CD4-positive, alpha-beta T cell (primary cell): ENCODE measurements at regions not wholly inside any gene's neighbourhood (a gene's known extent, or its start where the extent isn't known, plus 50 kb on each side); places are given as distances from the start of the nearest gene placed in this dataset.
A peak's percentile ranks its signal among the peaks of the same experiment; 100 is the strongest.

ENCODE experiments used
- ATAC-seq: fragments of 200-7000 bp; cut with Tn5 transposase; one replicate; pipeline ENCODE4 v1.10.0; 2022; ENCODE audit warnings: mild to moderate bottlenecking; ENCODE audit not compliant: poor library complexity
- CTCF ChIA-PET: fragments of 350-600 bp; sonication (Branson Sonifier 250); formaldehyde crosslinking; loops from one replicate; lab custom pipeline; 2021; ENCODE audit warnings: antibody characterized with exemption, inconsistent platforms; lab: Charles Lee
- POLR2A ChIA-PET: fragments of 350-600 bp; sonication (Branson Sonifier 250); formaldehyde crosslinking; loops from one replicate; lab custom pipeline; 2021; ENCODE audit warnings: antibody characterized with exemption, inconsistent platforms; lab: Charles Lee
- DNase-seq, 14 experiments: peaks; one replicate each; pipeline ENCODE4 v3.0.0-alpha.2; 2013 to 2020; ENCODE audit warnings: mixed read lengths in 2 of 14
- H3K27ac ChIP-seq, 2 donors: one replicate each; pipeline versions ENCODE4 v1.5.1 to v1.7.0; 2013; ENCODE audit warnings: low read length in 2 of 2, low read depth in 1 of 2, mild to moderate bottlenecking in 1 of 2
- H3K27me3 ChIP-seq, 2 experiments: 1 replicate in 1 of 2; 2 replicates in 1 of 2; pipeline versions ENCODE4 v1.6.1 to v1.7.0; 2013; ENCODE audit warnings: low read length in 2 of 2, control low read depth in 1 of 2, mild to moderate bottlenecking in 1 of 2, moderate library complexity in 1 of 2; ENCODE audit not compliant: insufficient read depth in 2 of 2, control insufficient read depth in 1 of 2
- H3K36me3 ChIP-seq: one replicate; pipeline ENCODE4 v1.6.1; 2013; ENCODE audit warnings: low read length, control low read depth; ENCODE audit not compliant: insufficient read depth
- H3K4me1 ChIP-seq: one replicate; pipeline ENCODE4 v1.6.1; 2013; ENCODE audit warnings: low read length, control low read depth; ENCODE audit not compliant: insufficient read depth
- H3K4me3 ChIP-seq: one replicate; pipeline ENCODE4 v1.5.1; 2013; ENCODE audit warnings: mild to moderate bottlenecking, low read length, moderate library complexity
- H3K9me3 ChIP-seq, 2 experiments: 1 replicate in 1 of 2; 2 replicates in 1 of 2; pipeline versions ENCODE4 v1.6.1 to v1.7.0; 2013; ENCODE audit warnings: low read length in 2 of 2, mild to moderate bottlenecking in 2 of 2, control low read depth in 1 of 2, moderate library complexity in 1 of 2; ENCODE audit not compliant: control insufficient read depth in 1 of 2, insufficient read depth in 1 of 2
- H3K27ac Mint-ChIP-seq: one replicate; pipeline ENCODE4 v1.8.0; 2020; ENCODE audit warnings: mixed read lengths
- H3K27me3 Mint-ChIP-seq: one replicate; pipeline ENCODE4 v1.8.0; 2021; ENCODE audit warnings: mixed read lengths
- H3K36me3 Mint-ChIP-seq: one replicate; pipeline ENCODE4 v1.8.0; 2021; ENCODE audit warnings: low read depth, mixed read lengths
- H3K4me1 Mint-ChIP-seq: one replicate; pipeline ENCODE4 v1.8.0; 2021; ENCODE audit warnings: low read depth, mixed read lengths
- H3K4me3 Mint-ChIP-seq: one replicate; pipeline ENCODE4 v1.8.0; 2020; ENCODE audit warnings: mild to moderate bottlenecking, mixed read lengths
- H3K9me3 Mint-ChIP-seq: one replicate; pipeline ENCODE4 v1.8.0; 2020; ENCODE audit warnings: mixed read lengths
- CTCF ChIP-seq: fragments of 200-600 bp; IDR thresholded peaks from one replicate; pipeline ENCODE4 v1.8.0; 2022; ENCODE audit warnings: antibody characterized with exemption, mild to moderate bottlenecking
- intact Hi-C, 2 experiments: fragments of 100-400 bp; cut with DNase I in 1 of 2; cut with micrococcal nuclease in 1 of 2; formaldehyde crosslinking; loops; one replicate each; pipeline versions ENCODE4 v1.15.1 to v1.9.0; 2023 to 2025; cut with DNase I, micrococcal nuclease

- Histone ChIP-seq H3K36me3 (no peaks in the 10 kb centered on the region), H3K4me3 (no peak overlapping the region), H3K4me1 (no peaks in the 10 kb centered on the region), H3K27me3 (no peaks in the 10 kb centered on the region), H3K27ac (no peak overlapping the region), H3K9me3 (no peaks in the 10 kb centered on the region)
- intact Hi-C loops: no loop called here
- no peak for TF ChIP-seq CTCF
- peaks cover 13% of the 10 kb centered on the region for H3K27me3 Mint-ChIP-seq
- no peak overlapping the region for H3K27ac Mint-ChIP-seq
- no peak overlapping the region for H3K4me3 Mint-ChIP-seq
- H3K4me1 Mint-ChIP-seq: no peaks in the 10 kb centered on the region
- no peaks in the 10 kb centered on the region for H3K36me3 Mint-ChIP-seq
- ChIA-PET POLR2A (no interaction called here), CTCF (interaction anchor here (1.2 kb wide), 1 partner anchor 10 kb away, joined by 4 read pairs; no protein-coding TSS in a partner anchor)
- H3K9me3 Mint-ChIP-seq: no peaks in the 10 kb centered on the region
- ATAC-seq (no peak), DNase-seq (no peak)
Observed at GRCh38 chr4:86506591-86506990, 87.5 kb upstream of the PTPN13 start.

GRCh38 chr4:86508436-86508835 lies 85.7 kb upstream of the PTPN13 start:
- Histone ChIP-seq H3K27ac (no peak overlapping the region), H3K36me3 (no peaks in the 10 kb centered on the region), H3K4me3 (no peak overlapping the region), H3K27me3 (no peaks in the 10 kb centered on the region), H3K4me1 (no peaks in the 10 kb centered on the region), H3K9me3 (no peaks in the 10 kb centered on the region)
- Mint-ChIP-seq H3K9me3 (no peaks in the 10 kb centered on the region), H3K36me3 (no peaks in the 10 kb centered on the region), H3K27ac (no peak overlapping the region), H3K4me1 (no peaks in the 10 kb centered on the region), H3K27me3 (peaks cover 6% of the 10 kb centered on the region), H3K4me3 (no peak overlapping the region)
- ATAC-seq (no peak), DNase-seq (peak in 1 of 14 experiments; percentile 41)
- ChIA-PET CTCF (no interaction called here), POLR2A (no interaction called here)
- no peak for TF ChIP-seq CTCF
- intact Hi-C loops: no loop called here

- H3K27ac Mint-ChIP-seq: no peak overlapping the region
- intact Hi-C loops: no loop called here
- ChIA-PET CTCF (no interaction called here), POLR2A (no interaction called here)
- no peaks in the 10 kb centered on the region for H3K9me3 Mint-ChIP-seq
- Histone ChIP-seq H3K27ac (no peak overlapping the region), H3K4me1 (no peaks in the 10 kb centered on the region), H3K27me3 (no peaks in the 10 kb centered on the region), H3K4me3 (no peak overlapping the region), H3K36me3 (no peaks in the 10 kb centered on the region), H3K9me3 (no peaks in the 10 kb centered on the region)
- no peaks in the 10 kb centered on the region for H3K4me1 Mint-ChIP-seq
- ATAC-seq (no peak), DNase-seq (no peak)
- no peaks in the 10 kb centered on the region for H3K27me3 Mint-ChIP-seq
- no peak for TF ChIP-seq CTCF
- no peaks in the 10 kb centered on the region for H3K36me3 Mint-ChIP-seq
- H3K4me3 Mint-ChIP-seq: no peak overlapping the region
Observed at GRCh38 chr4:86511590-86511989, 82.5 kb upstream of the PTPN13 start.
